K562 (cell line): ENCODE measurements at regions not wholly inside any gene's neighbourhood (a gene's known extent, or its start where the extent isn't known, plus 50 kb on each side); places are given as distances from the start of the nearest gene placed in this dataset.
A peak's percentile ranks its signal among the peaks of the same experiment; 100 is the strongest.

Experiments
- BRD4 ChIP-seq: fragments of 200-600 bp; sonication (generic); IDR thresholded peaks from 2 replicates; pipeline ENCODE4 v1.6.1; 2017; ENCODE audit warnings: inconsistent platforms
- BRD9 ChIP-seq: fragments of 450-650 bp; IDR thresholded peaks from 2 replicates; pipeline ENCODE4 v1.6.1; 2018; ENCODE audit warnings: low read depth; ENCODE audit not compliant: partially characterized antibody
- HDGF ChIP-seq: fragments of 450-650 bp; IDR thresholded peaks from 2 replicates; pipeline ENCODE4 v1.6.1; 2016
- HEY1 ChIP-seq: fragments of 250-450 bp; sonication (Bioruptor Pico); IDR thresholded peaks from 2 replicates; pipeline ENCODE4 v1.5.0; 2020; ENCODE audit warnings: mild to moderate bottlenecking, moderate library complexity, borderline replicate concordance
- KDM1A ChIP-seq, 2 experiments: fragments of 450-650 bp; IDR thresholded peaks; 2 replicates each; pipeline ENCODE4 v1.6.1; 2016; ENCODE audit warnings: mild to moderate bottlenecking in 2 of 2
- KLF6 ChIP-seq: fragments of 250-450 bp; sonication (Bioruptor Pico); IDR thresholded peaks from 2 replicates; pipeline ENCODE4 v1.4.0; 2020; ENCODE audit warnings: mild to moderate bottlenecking, moderate library complexity, borderline replicate concordance
- SMARCC2 ChIP-seq: fragments of 450-650 bp; IDR thresholded peaks from 2 replicates; pipeline ENCODE4 v1.6.1; 2017; ENCODE audit warnings: antibody characterized with exemption, moderate library complexity, mild to moderate bottlenecking, low read depth
- STAT5B ChIP-seq: fragments of 250-450 bp; sonication (Bioruptor Pico); IDR thresholded peaks from 2 replicates; pipeline ENCODE4 v1.8.0; 2021; ENCODE audit warnings: mild to moderate bottlenecking, inconsistent platforms
- TAF15 ChIP-seq: fragments of 200-400 bp; formaldehyde crosslinking; IDR thresholded peaks from 2 replicates; pipeline ENCODE4 v1.6.1; 2017; ENCODE audit warnings: mild to moderate bottlenecking, low read depth, low read length, moderate library complexity
- TAF7 ChIP-seq: fragments of 450-650 bp; IDR thresholded peaks from 2 replicates; pipeline ENCODE4 v1.6.1; 2016; ENCODE audit warnings: missing genetic modification characterization, missing compliant biosample characterization
- TCF7 ChIP-seq: sonication (generic); IDR thresholded peaks from 2 replicates; pipeline ENCODE4 v1.6.1; 2016; ENCODE audit warnings: antibody characterized with exemption, borderline replicate concordance
- TRIM24 ChIP-seq, 2 experiments: fragments of 450-650 bp; IDR thresholded peaks; 2 replicates each; pipeline ENCODE4 v1.6.1; 2016
- U2AF2 ChIP-seq: fragments of 200-400 bp; formaldehyde crosslinking; optimal IDR thresholded peaks from 2 replicates; pipeline ENCODE3; 2017; ENCODE audit warnings: low read depth, mild to moderate bottlenecking, low read length
- ZC3H11A ChIP-seq: IDR thresholded peaks from 2 replicates; pipeline ENCODE4 v1.6.1; 2012; ENCODE audit warnings: low read depth, low read length, improper control_type of control experiment
- ZNF766 ChIP-seq: fragments of 200-800 bp; sonication (Bioruptor generic); conservative IDR thresholded peaks from 2 replicates; pipeline ENCODE4 v1.6.1; 2016; ENCODE audit warnings: missing genetic modification characterization, missing compliant biosample characterization
- ZNF780A ChIP-seq: fragments of 250-450 bp; sonication (Bioruptor Pico); IDR thresholded peaks from 2 replicates; pipeline ENCODE4 v1.5.0; 2021; ENCODE audit warnings: mild to moderate bottlenecking
- ZSCAN29 ChIP-seq: fragments of 450-650 bp; IDR thresholded peaks from 2 replicates; pipeline ENCODE4 v1.6.1; 2017
- TF ChIP-seq, protein P1 (sequence below): fragments of 150-350 bp; conservative IDR thresholded peaks from 2 replicates; pipeline ENCODE4 v1.6.1; 2014; ENCODE audit warnings: low read length
- TF ChIP-seq, protein P2 (sequence below): sonication (generic); formaldehyde crosslinking; IDR thresholded peaks from 2 replicates; pipeline ENCODE4 v1.4.0; 2020; ENCODE audit warnings: mild to moderate bottlenecking, missing genetic modification reagents
- TF ChIP-seq, protein P3 (sequence below): fragments of 450-650 bp; IDR thresholded peaks from 2 replicates; pipeline ENCODE4 v1.6.1; 2014; ENCODE audit warnings: low read depth, mild to moderate bottlenecking, moderate library complexity, borderline replicate concordance

DNA sequence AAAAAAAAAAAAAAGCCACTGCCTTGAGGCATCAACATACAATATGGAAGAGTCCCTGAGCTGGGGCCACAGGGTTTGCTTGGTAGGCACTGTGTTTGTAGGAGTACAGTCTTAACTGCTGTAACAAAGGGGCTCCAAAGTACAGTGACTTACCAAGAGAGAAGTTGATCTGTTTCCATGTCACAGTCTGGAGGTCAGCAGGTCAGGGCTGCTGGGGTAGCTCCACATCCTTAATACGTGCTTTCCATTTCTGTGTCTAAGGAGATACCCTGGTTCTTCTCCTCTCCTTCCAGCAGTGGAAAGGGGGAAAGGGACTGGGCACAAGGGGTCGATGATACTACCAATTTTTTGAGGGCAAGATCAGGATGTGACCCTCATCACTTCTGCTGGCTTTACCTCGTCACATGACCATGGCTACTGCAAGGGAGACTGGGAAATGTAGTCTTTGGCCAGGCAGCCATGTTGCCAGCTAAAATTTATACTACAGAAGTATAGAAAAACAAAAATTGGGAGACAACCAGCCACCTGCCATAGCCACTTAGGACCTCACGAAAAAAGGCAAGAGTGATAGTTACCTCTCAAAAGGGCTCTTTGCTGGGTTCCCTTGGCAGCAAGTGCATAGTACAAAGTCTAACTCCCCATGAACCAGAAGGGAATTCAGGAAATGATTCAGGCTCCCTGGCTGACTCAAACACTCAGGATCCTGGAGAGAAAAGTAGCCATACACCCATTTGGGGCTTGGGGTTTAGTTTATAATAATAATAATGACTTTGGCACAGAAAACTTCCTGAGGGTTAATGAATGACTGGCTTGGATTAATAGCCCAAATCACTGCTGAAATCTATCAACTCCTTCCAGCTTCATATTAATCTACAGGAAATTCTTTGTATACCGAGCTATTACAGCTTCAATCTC is 52.7 kb upstream of the ATP5PO start (continued):
- TF ChIP-seq, protein P1, sequence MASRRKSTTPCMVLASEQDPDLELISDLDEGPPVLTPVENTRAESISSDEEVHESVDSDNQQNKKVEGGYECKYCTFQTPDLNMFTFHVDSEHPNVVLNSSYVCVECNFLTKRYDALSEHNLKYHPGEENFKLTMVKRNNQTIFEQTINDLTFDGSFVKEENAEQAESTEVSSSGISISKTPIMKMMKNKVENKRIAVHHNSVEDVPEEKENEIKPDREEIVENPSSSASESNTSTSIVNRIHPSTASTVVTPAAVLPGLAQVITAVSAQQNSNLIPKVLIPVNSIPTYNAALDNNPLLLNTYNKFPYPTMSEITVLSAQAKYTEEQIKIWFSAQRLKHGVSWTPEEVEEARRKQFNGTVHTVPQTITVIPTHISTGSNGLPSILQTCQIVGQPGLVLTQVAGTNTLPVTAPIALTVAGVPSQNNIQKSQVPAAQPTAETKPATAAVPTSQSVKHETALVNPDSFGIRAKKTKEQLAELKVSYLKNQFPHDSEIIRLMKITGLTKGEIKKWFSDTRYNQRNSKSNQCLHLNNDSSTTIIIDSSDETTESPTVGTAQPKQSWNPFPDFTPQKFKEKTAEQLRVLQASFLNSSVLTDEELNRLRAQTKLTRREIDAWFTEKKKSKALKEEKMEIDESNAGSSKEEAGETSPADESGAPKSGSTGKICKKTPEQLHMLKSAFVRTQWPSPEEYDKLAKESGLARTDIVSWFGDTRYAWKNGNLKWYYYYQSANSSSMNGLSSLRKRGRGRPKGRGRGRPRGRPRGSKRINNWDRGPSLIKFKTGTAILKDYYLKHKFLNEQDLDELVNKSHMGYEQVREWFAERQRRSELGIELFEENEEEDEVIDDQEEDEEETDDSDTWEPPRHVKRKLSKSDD, result no peak
- TF ChIP-seq ZNF780A (CRISPR knock-in tag) (no peak), U2AF2 (no peak), TRIM24 (IDR thresholded peaks at IDR 0.05) (no peak), SMARCC2 (no peak), TAF7 (no peak), HEY1 (CRISPR knock-in tag) (no peak), KLF6 (CRISPR knock-in tag) (no peak), ZC3H11A (peak; percentile 21; the same call in 1 of the 2 replicates), ZNF766 (CRISPR knock-in tag) (no peak), ZSCAN29 (no peak), TCF7 (no peak), STAT5B (CRISPR knock-in tag) (no peak), BRD4 (no peak), BRD9 (no peak), TAF15 (no peak), HDGF (no peak), KDM1A (IDR thresholded peaks at IDR 0.05) (no peak)
- TF ChIP-seq, protein P2, sequence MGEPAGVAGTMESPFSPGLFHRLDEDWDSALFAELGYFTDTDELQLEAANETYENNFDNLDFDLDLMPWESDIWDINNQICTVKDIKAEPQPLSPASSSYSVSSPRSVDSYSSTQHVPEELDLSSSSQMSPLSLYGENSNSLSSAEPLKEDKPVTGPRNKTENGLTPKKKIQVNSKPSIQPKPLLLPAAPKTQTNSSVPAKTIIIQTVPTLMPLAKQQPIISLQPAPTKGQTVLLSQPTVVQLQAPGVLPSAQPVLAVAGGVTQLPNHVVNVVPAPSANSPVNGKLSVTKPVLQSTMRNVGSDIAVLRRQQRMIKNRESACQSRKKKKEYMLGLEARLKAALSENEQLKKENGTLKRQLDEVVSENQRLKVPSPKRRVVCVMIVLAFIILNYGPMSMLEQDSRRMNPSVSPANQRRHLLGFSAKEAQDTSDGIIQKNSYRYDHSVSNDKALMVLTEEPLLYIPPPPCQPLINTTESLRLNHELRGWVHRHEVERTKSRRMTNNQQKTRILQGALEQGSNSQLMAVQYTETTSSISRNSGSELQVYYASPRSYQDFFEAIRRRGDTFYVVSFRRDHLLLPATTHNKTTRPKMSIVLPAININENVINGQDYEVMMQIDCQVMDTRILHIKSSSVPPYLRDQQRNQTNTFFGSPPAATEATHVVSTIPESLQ (CRISPR knock-in tag), result no peak
- TF ChIP-seq, protein P3, sequence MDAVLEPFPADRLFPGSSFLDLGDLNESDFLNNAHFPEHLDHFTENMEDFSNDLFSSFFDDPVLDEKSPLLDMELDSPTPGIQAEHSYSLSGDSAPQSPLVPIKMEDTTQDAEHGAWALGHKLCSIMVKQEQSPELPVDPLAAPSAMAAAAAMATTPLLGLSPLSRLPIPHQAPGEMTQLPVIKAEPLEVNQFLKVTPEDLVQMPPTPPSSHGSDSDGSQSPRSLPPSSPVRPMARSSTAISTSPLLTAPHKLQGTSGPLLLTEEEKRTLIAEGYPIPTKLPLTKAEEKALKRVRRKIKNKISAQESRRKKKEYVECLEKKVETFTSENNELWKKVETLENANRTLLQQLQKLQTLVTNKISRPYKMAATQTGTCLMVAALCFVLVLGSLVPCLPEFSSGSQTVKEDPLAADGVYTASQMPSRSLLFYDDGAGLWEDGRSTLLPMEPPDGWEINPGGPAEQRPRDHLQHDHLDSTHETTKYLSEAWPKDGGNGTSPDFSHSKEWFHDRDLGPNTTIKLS, result peak; percentile 72; the same call in 1 of the 2 replicates
